ENCODE measurements at regions not wholly inside any gene's neighbourhood (a gene's known extent, or its start where the extent isn't known, plus 50 kb on each side); places are given as distances from the start of the nearest gene placed in this dataset.

- TF ChIP-seq EZH2phosphoT487 (IDR thresholded peaks at IDR 0.05; ENCODE audit: insufficient read depth, low read depth) (no peak), EZH2 (IDR thresholded peaks at IDR 0.05; ENCODE audit: insufficient read depth, poor library complexity, severe bottlenecking) (no peak)
- Histone ChIP-seq H3K27ac (no peak overlapping the region), H3K4me2 (ENCODE audit: unreplicated experiment) (no peak overlapping the region), H2AFZ (no peak overlapping the region), H3K9ac (no peak overlapping the region), H3K27me3 (replicated peaks; ENCODE audit: insufficient read depth) (no peaks in the 10 kb centered on the region), H4K20me1 (ENCODE audit: insufficient read depth) (no peaks in the 10 kb centered on the region), H3K36me3 (ENCODE audit: low read depth) (no peaks in the 10 kb centered on the region), H3K4me1 (ENCODE audit: insufficient read depth) (no peaks in the 10 kb centered on the region), H3K9me2 (ENCODE audit: insufficient read depth) (no peaks in the 10 kb centered on the region), H3K9me3 (ENCODE audit: low read depth) (no peaks in the 10 kb centered on the region), H3F3A (ENCODE audit: insufficient read depth) (no peaks in the 10 kb centered on the region), H3K4me3 (no peak overlapping the region), H3K79me2 (ENCODE audit: insufficient read depth) (no peaks in the 10 kb centered on the region)
- WGBS, 2 experiments (ENCODE audit: low coverage in 1 of 2, low lambda C conversion rate in 2 of 2, missing lambda C conversion rate in 2 of 2), result 96 to 99% methylated on average over 11 of the region's 11 CpGs
- in situ Hi-C loops (cut with MboI), result no loop called here
- no peak for DNase-seq
Observed at GRCh38 chr16:85443116-85443515, 170.0 kb upstream of the GSE1 start.

- Histone ChIP-seq H3K79me2 (ENCODE audit: insufficient read depth) (no peaks in the 10 kb centered on the region), H3K27ac (no peak overlapping the region), H2AFZ (no peak overlapping the region), H3F3A (ENCODE audit: insufficient read depth) (no peaks in the 10 kb centered on the region), H3K9me3 (ENCODE audit: low read depth) (no peaks in the 10 kb centered on the region), H3K36me3 (ENCODE audit: low read depth) (no peaks in the 10 kb centered on the region), H3K27me3 (replicated peaks; ENCODE audit: insufficient read depth) (no peaks in the 10 kb centered on the region), H3K4me2 (ENCODE audit: unreplicated experiment) (no peak overlapping the region), H3K9me2 (ENCODE audit: insufficient read depth) (no peaks in the 10 kb centered on the region), H3K9ac (no peak overlapping the region), H3K4me3 (no peak overlapping the region), H4K20me1 (ENCODE audit: insufficient read depth) (no peaks in the 10 kb centered on the region), H3K4me1 (ENCODE audit: insufficient read depth) (no peaks in the 10 kb centered on the region)
- WGBS, 2 experiments (ENCODE audit: low coverage in 1 of 2, low lambda C conversion rate in 2 of 2, missing lambda C conversion rate in 2 of 2), result 96 to 99% methylated on average over 15 of the region's 15 CpGs
- in situ Hi-C loops (cut with MboI), result no loop called here
- no peak for DNase-seq
- TF ChIP-seq EZH2 (IDR thresholded peaks at IDR 0.05; ENCODE audit: insufficient read depth, poor library complexity, severe bottlenecking) (no peak), EZH2phosphoT487 (IDR thresholded peaks at IDR 0.05; ENCODE audit: insufficient read depth, low read depth) (no peak)
Observed at GRCh38 chr16:85443531-85443930, 169.6 kb upstream of the GSE1 start.

GRCh38 chr16:85445064-85445778 is 167.9 kb upstream of the GSE1 start:
- in situ Hi-C loops (cut with MboI), result no loop called here
- 77 to 79% methylated on average over 26 to 27 of the region's 27 CpGs for WGBS, 2 experiments (ENCODE audit: low coverage in 1 of 2, low lambda C conversion rate in 2 of 2, missing lambda C conversion rate in 2 of 2)

GRCh38 chr16:85445779-85446222 is 167.3 kb upstream of the GSE1 start:
- 66 to 71% methylated on average over 14 of the region's 14 CpGs for WGBS, 2 experiments (ENCODE audit: low coverage in 1 of 2, low lambda C conversion rate in 2 of 2, missing lambda C conversion rate in 2 of 2)
- Histone ChIP-seq H3K4me2 (ENCODE audit: unreplicated experiment) (no peak overlapping the region), H3K27me3 (replicated peaks; ENCODE audit: insufficient read depth) (no peaks in the 10 kb centered on the region), H3K4me3 (no peak overlapping the region), H3K27ac (no peak overlapping the region), H3K4me1 (ENCODE audit: insufficient read depth) (no peaks in the 10 kb centered on the region), H2AFZ (no peak overlapping the region), H3K9me2 (ENCODE audit: insufficient read depth) (no peaks in the 10 kb centered on the region), H3K36me3 (ENCODE audit: low read depth) (no peaks in the 10 kb centered on the region), H3K9ac (no peak overlapping the region), H3K9me3 (ENCODE audit: low read depth) (no peaks in the 10 kb centered on the region), H3K79me2 (ENCODE audit: insufficient read depth) (no peaks in the 10 kb centered on the region), H4K20me1 (ENCODE audit: insufficient read depth) (no peaks in the 10 kb centered on the region), H3F3A (ENCODE audit: insufficient read depth) (no peaks in the 10 kb centered on the region)
- in situ Hi-C loops (cut with MboI), result no loop called here
- TF ChIP-seq EZH2 (IDR thresholded peaks at IDR 0.05; ENCODE audit: insufficient read depth, poor library complexity, severe bottlenecking) (no peak), EZH2phosphoT487 (IDR thresholded peaks at IDR 0.05; ENCODE audit: insufficient read depth, low read depth) (no peak)
- no peak for DNase-seq

More at GRCh38 chr16:85445064-85445778, 167.9 kb upstream of the GSE1 start:
- TF ChIP-seq EZH2 (IDR thresholded peaks at IDR 0.05; ENCODE audit: insufficient read depth, poor library complexity, severe bottlenecking) (no peak), EZH2phosphoT487 (IDR thresholded peaks at IDR 0.05; ENCODE audit: insufficient read depth, low read depth) (no peak)
- H3K9me3 ChIP-seq (ENCODE audit: low read depth), result no peaks in the 10 kb centered on the region
- no peaks in the 10 kb centered on the region for H3K79me2 ChIP-seq (ENCODE audit: insufficient read depth)
- H3K9me2 ChIP-seq (ENCODE audit: insufficient read depth), result no peaks in the 10 kb centered on the region
- no peak overlapping the region for H3K4me2 ChIP-seq (ENCODE audit: unreplicated experiment)
- no peak overlapping the region for H3K9ac ChIP-seq
- H4K20me1 ChIP-seq (ENCODE audit: insufficient read depth), result no peaks in the 10 kb centered on the region
- H3K4me3 ChIP-seq, result no peak overlapping the region
- H3F3A ChIP-seq (ENCODE audit: insufficient read depth), result no peaks in the 10 kb centered on the region
- H3K4me1 ChIP-seq (ENCODE audit: insufficient read depth), result no peaks in the 10 kb centered on the region
- H3K27ac ChIP-seq, result no peak overlapping the region
- DNase-seq, result no peak
- H3K36me3 ChIP-seq (ENCODE audit: low read depth), result no peaks in the 10 kb centered on the region
- no peak overlapping the region for H2AFZ ChIP-seq
- no peaks in the 10 kb centered on the region for H3K27me3 ChIP-seq (replicated peaks; ENCODE audit: insufficient read depth)
